Body of pancreas (tissue), 4 donors: ENCODE measurements at regions not wholly inside any gene's neighbourhood (a gene's known extent, or its start where the extent isn't known, plus 50 kb on each side); places are given as distances from the start of the nearest gene placed in this dataset.

Experiments
- POLR2A ChIP-seq, 3 donors: fragments of 450-650 bp; IDR thresholded peaks; one replicate each; pipeline ENCODE4 v1.6.1; 2016; ENCODE audit warnings: antibody characterized with exemption in 3 of 3, mild to moderate bottlenecking in 2 of 3
- TF ChIP-seq, protein P1 (sequence below), 7 experiments: fragments of 450-650 bp in 4 of 7; fragments of 200-600 bp in 3 of 7; sonication (generic) in 3 of 7; IDR thresholded peaks; one replicate each; pipeline ENCODE4 v1.5.1; 2016 to 2019; ENCODE audit warnings: antibody characterized with exemption in 7 of 7

- TF ChIP-seq, protein P1, sequence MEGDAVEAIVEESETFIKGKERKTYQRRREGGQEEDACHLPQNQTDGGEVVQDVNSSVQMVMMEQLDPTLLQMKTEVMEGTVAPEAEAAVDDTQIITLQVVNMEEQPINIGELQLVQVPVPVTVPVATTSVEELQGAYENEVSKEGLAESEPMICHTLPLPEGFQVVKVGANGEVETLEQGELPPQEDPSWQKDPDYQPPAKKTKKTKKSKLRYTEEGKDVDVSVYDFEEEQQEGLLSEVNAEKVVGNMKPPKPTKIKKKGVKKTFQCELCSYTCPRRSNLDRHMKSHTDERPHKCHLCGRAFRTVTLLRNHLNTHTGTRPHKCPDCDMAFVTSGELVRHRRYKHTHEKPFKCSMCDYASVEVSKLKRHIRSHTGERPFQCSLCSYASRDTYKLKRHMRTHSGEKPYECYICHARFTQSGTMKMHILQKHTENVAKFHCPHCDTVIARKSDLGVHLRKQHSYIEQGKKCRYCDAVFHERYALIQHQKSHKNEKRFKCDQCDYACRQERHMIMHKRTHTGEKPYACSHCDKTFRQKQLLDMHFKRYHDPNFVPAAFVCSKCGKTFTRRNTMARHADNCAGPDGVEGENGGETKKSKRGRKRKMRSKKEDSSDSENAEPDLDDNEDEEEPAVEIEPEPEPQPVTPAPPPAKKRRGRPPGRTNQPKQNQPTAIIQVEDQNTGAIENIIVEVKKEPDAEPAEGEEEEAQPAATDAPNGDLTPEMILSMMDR (IDR thresholded peaks at IDR 0.05) = no peak
- no peak for TF ChIP-seq POLR2A (IDR thresholded peaks at IDR 0.05)
Observed at GRCh38 chrX:76920607-76921006, 493.1 kb downstream of the MAGEE1 start.
